Adrenal gland (tissue), 9 donors: ENCODE measurements at regions not wholly inside any gene's neighbourhood (a gene's known extent, or its start where the extent isn't known, plus 50 kb on each side); places are given as distances from the start of the nearest gene placed in this dataset.
"Not testable (repeated sequence)": the region's sequence is repeated elsewhere in the genome, so short reads cannot be mapped to it uniquely, and the experiment has no call there.

Experiments
- DNase-seq, 7 donors: peaks; one replicate each; pipeline ENCODE4 v3.0.0-alpha.2; 2019 to 2020
- H3K27ac ChIP-seq, 5 donors: fragments of 200-600 bp; sonication (generic) in 4 of 5; 1 replicate in 3 of 5; 2 replicates in 2 of 5; pipeline versions ENCODE4 v1.5.1 to v1.8.0; 2016 to 2020; ENCODE audit warnings: mild to moderate bottlenecking in 1 of 5
- H3K27me3 ChIP-seq: fragments of 200-600 bp; 2 replicates; pipeline ENCODE4 v1.8.0; 2021
- H3K36me3 ChIP-seq, 2 donors: fragments of 200-600 bp; replicated peaks in 1 of 2; 1 replicate in 1 of 2; 2 replicates in 1 of 2; pipeline versions ENCODE4 v1.5.1 to v1.8.0; 2018 to 2022
- H3K4me1 ChIP-seq, 2 donors: fragments of 200-600 bp; replicated peaks in 1 of 2; 1 replicate in 1 of 2; 2 replicates in 1 of 2; pipeline versions ENCODE4 v1.5.1 to v1.8.0; 2018 to 2021
- H3K4me3 ChIP-seq, 4 donors: fragments of 200-600 bp; sonication (generic) in 3 of 4; one replicate each; pipeline ENCODE4 v1.5.1; 2016 to 2018
- H3K9me3 ChIP-seq, 3 donors: fragments of 200-600 bp; sonication (generic) in 1 of 3; replicated peaks in 1 of 3; 1 replicate in 2 of 3; 2 replicates in 1 of 3; pipeline versions ENCODE4 v1.5.1 to v1.8.0; 2016 to 2021
- CTCF ChIP-seq, 6 experiments: fragments of 450-650 bp in 4 of 6; fragments of 200-600 bp in 2 of 6; sonication (generic) in 1 of 6; IDR thresholded peaks; 1 replicate in 5 of 6; 2 replicates in 1 of 6; pipeline versions ENCODE4 v1.5.1 to v1.8.0; 2016 to 2021; ENCODE audit warnings: antibody characterized with exemption in 6 of 6, mild to moderate bottlenecking in 2 of 6, moderate library complexity in 1 of 6
- POLR2A ChIP-seq, 2 donors: fragments of 450-650 bp; IDR thresholded peaks; one replicate each; pipeline ENCODE4 v1.6.1; 2017; ENCODE audit warnings: antibody characterized with exemption in 2 of 2, mild to moderate bottlenecking in 2 of 2, moderate library complexity in 1 of 2
- WGBS, 4 donors: extraction: QIAGEN DNeasy Blood & Tissue Kit in 2 of 4; methylation state at CpG; one replicate each; pipeline versions ENCODE4 v1.1.5 to v1.1.7; 2013 to 2017; 5-methylcytosine and 5-hydroxymethylcytosine counted together
- intact Hi-C, 2 donors: fragments of 100-400 bp; cut with DNase I; formaldehyde crosslinking; loops; one replicate each; pipeline versions ENCODE4 v1.14.1 to v1.15.0; 2022 to 2023
- donor health status: healthy with polysubstance abuse.
- donor health status: Bipolar disorder and iron deficiency.
- donor health status: DM: yes; HTN: yes; CAD: no.
- donor health status: DM: no; HTN: no; CAD: no.
- donor health status: DM: no; HTN: no; CAD: no.

GRCh38 chr2:65980531-65980930 is 454.4 kb upstream of the MEIS1 start:
- Histone ChIP-seq H3K36me3 (no peaks in the 10 kb centered on the region), H3K27me3 (no peaks in the 10 kb centered on the region), H3K9me3 (no peaks in the 10 kb centered on the region), H3K4me3 (no peak overlapping the region), H3K4me1 (no peaks in the 10 kb centered on the region), H3K27ac (no peak overlapping the region)
- intact Hi-C loops: no loop called here
- WGBS, 4 donors: 67 to 93% (median 83%) methylated on average over 1 of the region's 1 CpG
- TF ChIP-seq CTCF (IDR thresholded peaks at IDR 0.05) (no peak), POLR2A (IDR thresholded peaks at IDR 0.05) (no peak)
- no peak for DNase-seq

GRCh38 chr2:65979446-65979845 is 455.5 kb upstream of the MEIS1 start:
- DNase-seq: no peak
- Histone ChIP-seq H3K4me3 (no peak overlapping the region), H3K27me3 (no peaks in the 10 kb centered on the region), H3K4me1 (no peaks in the 10 kb centered on the region), H3K36me3 (no peaks in the 10 kb centered on the region), H3K9me3 (no peaks in the 10 kb centered on the region), H3K27ac (no peak overlapping the region)
- TF ChIP-seq POLR2A (IDR thresholded peaks at IDR 0.05) (no peak), CTCF (IDR thresholded peaks at IDR 0.05) (no peak)
- intact Hi-C loops: no loop called here
- WGBS, 4 donors: 75 to 83% (median 79%) methylated on average over 7 of the region's 7 CpGs

- Histone ChIP-seq H3K4me1 (no peaks in the 10 kb centered on the region), H3K36me3 (no peaks in the 10 kb centered on the region), H3K4me3 (no peak overlapping the region), H3K27ac (no peak overlapping the region), H3K27me3 (no peaks in the 10 kb centered on the region), H3K9me3 (no peaks in the 10 kb centered on the region)
- DNase-seq: peak in 1 of 7 donors; percentile 5
- 81 to 95% (median 90%) methylated on average over 3 of the region's 3 CpGs for WGBS, 4 donors
- intact Hi-C loops: no loop called here
- TF ChIP-seq CTCF (IDR thresholded peaks at IDR 0.05) (peak in 1 of 6 experiments; percentile 19), POLR2A (IDR thresholded peaks at IDR 0.05) (no peak)
These were observed 460.7 kb upstream of the MEIS1 start for GRCh38 chr2:65974067-65974723.

- Histone ChIP-seq H3K27ac (no peak overlapping the region), H3K27me3 (no peaks in the 10 kb centered on the region), H3K36me3 (no peaks in the 10 kb centered on the region), H3K4me3 (no peak overlapping the region), H3K9me3 (no peaks in the 10 kb centered on the region), H3K4me1 (no peaks in the 10 kb centered on the region)
- DNase-seq: no peak
- intact Hi-C loops: no loop called here
- 64 to 72% (median 69%) methylated on average over 2 to 3 of the region's 3 CpGs for WGBS, 4 donors
- no peak for TF ChIP-seq CTCF (IDR thresholded peaks at IDR 0.05)
- no peak for TF ChIP-seq POLR2A (IDR thresholded peaks at IDR 0.05)
These were observed 465.8 kb upstream of the MEIS1 start for GRCh38 chr2:65969161-65969560.

GRCh38 chr2:65963303-65963702 is 471.6 kb upstream of the MEIS1 start:
- H3K36me3 ChIP-seq, H3K9me3 ChIP-seq, H3K27ac ChIP-seq, H3K27me3 ChIP-seq, DNase-seq, H3K4me1 ChIP-seq, H3K4me3 ChIP-seq, intact Hi-C loops: not testable (repeated sequence)
- WGBS, 4 donors: 78 to 79% methylated on average over 2 to 4 of the region's 5 CpGs; no CpG with 5 or more reads in 2 of the 4 donors
